Chondrocyte (in vitro differentiated cells): ENCODE measurements at regions not wholly inside any gene's neighbourhood (a gene's known extent, or its start where the extent isn't known, plus 50 kb on each side); places are given as distances from the start of the nearest gene placed in this dataset.

ENCODE experiments used
- DNase-seq: peaks from one replicate; pipeline ENCODE4 v3.0.0; 2021; ENCODE audit warnings: mixed read lengths, low spot score
- H3K27ac Mint-ChIP-seq: one replicate; pipeline ENCODE4 v1.8.0; 2021; ENCODE audit warnings: mild to moderate bottlenecking, moderate library complexity, mixed read lengths; ENCODE audit not compliant: unreplicated experiment
- H3K27me3 Mint-ChIP-seq: 2 replicates; pipeline ENCODE4 v1.8.0; 2021; ENCODE audit warnings: low read depth, mixed read lengths
- H3K36me3 Mint-ChIP-seq: 2 replicates; pipeline ENCODE4 v1.8.0; 2021; ENCODE audit warnings: low read depth, mixed read lengths
- H3K4me1 Mint-ChIP-seq: 2 replicates; pipeline ENCODE4 v1.8.0; 2021; ENCODE audit warnings: low read depth, mild to moderate bottlenecking, mixed read lengths
- H3K4me3 Mint-ChIP-seq: one replicate; pipeline ENCODE4 v1.8.0; 2021; ENCODE audit warnings: mild to moderate bottlenecking, moderate library complexity, mixed read lengths; ENCODE audit not compliant: unreplicated experiment
- H3K9me3 Mint-ChIP-seq: 2 replicates; pipeline ENCODE4 v1.8.0; 2021; ENCODE audit warnings: low read depth, mixed read lengths
- CTCF ChIP-seq: fragments of 200-600 bp; sonication (generic); IDR thresholded peaks from 2 replicates; pipeline ENCODE4 v1.5.0; 2021; ENCODE audit warnings: antibody characterized with exemption, mild to moderate bottlenecking, moderate library complexity

GRCh38 chr2:217195016-217195415 lies 335.2 kb upstream of the TNP1 start:
- no peak for TF ChIP-seq CTCF
- H3K4me1 Mint-ChIP-seq = no peaks in the 10 kb centered on the region
- H3K27me3 Mint-ChIP-seq = no peaks in the 10 kb centered on the region
- H3K36me3 Mint-ChIP-seq = peaks cover 5% of the 10 kb centered on the region
- H3K4me3 Mint-ChIP-seq = no peak overlapping the region
- DNase-seq = no peak
- peaks cover 11% of the 10 kb centered on the region for H3K9me3 Mint-ChIP-seq
- H3K27ac Mint-ChIP-seq = no peak overlapping the region

- Mint-ChIP-seq H3K36me3 (peaks cover 5% of the 10 kb centered on the region), H3K4me1 (peaks cover 8% of the 10 kb centered on the region), H3K27ac (no peak overlapping the region), H3K4me3 (no peak overlapping the region), H3K27me3 (no peaks in the 10 kb centered on the region), H3K9me3 (peaks cover 11% of the 10 kb centered on the region)
- DNase-seq = no peak
- no peak for TF ChIP-seq CTCF
Observed at GRCh38 chr2:217193431-217194340, 333.8 kb upstream of the TNP1 start.

GRCh38 chr2:217192366-217192765 lies 332.5 kb upstream of the TNP1 start:
- Mint-ChIP-seq H3K27ac (no peak overlapping the region), H3K27me3 (no peaks in the 10 kb centered on the region), H3K4me3 (no peak overlapping the region), H3K36me3 (peaks cover 5% of the 10 kb centered on the region), H3K9me3 (peaks cover 10% of the 10 kb centered on the region), H3K4me1 (peaks cover 8% of the 10 kb centered on the region)
- no peak for TF ChIP-seq CTCF
- no peak for DNase-seq

GRCh38 chr2:217189747-217190146 lies 329.9 kb upstream of the TNP1 start:
- H3K27ac Mint-ChIP-seq = no peak overlapping the region
- peaks cover 20% of the 10 kb centered on the region for H3K4me1 Mint-ChIP-seq
- no peaks in the 10 kb centered on the region for H3K27me3 Mint-ChIP-seq
- no peak for DNase-seq
- peaks cover 2% of the 10 kb centered on the region for H3K9me3 Mint-ChIP-seq
- H3K4me3 Mint-ChIP-seq = no peak overlapping the region
- H3K36me3 Mint-ChIP-seq = peaks cover 1% of the 10 kb centered on the region
- no peak for TF ChIP-seq CTCF

GRCh38 chr2:217189131-217189530 lies 329.3 kb upstream of the TNP1 start:
- no peak for DNase-seq
- no peak for TF ChIP-seq CTCF
- peaks cover 2% of the 10 kb centered on the region for H3K9me3 Mint-ChIP-seq
- no peak overlapping the region for H3K4me3 Mint-ChIP-seq
- peaks cover 20% of the 10 kb centered on the region for H3K4me1 Mint-ChIP-seq
- no peak overlapping the region for H3K27ac Mint-ChIP-seq
- peaks cover 1% of the 10 kb centered on the region for H3K36me3 Mint-ChIP-seq
- H3K27me3 Mint-ChIP-seq = no peaks in the 10 kb centered on the region
